Keratinocyte (primary cell): ENCODE measurements at regions not wholly inside any gene's neighbourhood (a gene's known extent, or its start where the extent isn't known, plus 50 kb on each side); places are given as distances from the start of the nearest gene placed in this dataset.

Experiments
- DNase-seq: peaks from one replicate; pipeline ENCODE4 v3.0.0-alpha.2; 2011; ENCODE audit warnings: low read depth, missing footprints, low spot score
- FAIRE-seq: peaks from 2 replicates; lab custom pipeline; 2011; peaks lifted over from hg19 to GRCh38; lab: Jason Lieb, UNC
- H2AFZ ChIP-seq: 2 replicates; pipeline ENCODE4 v1.6.0; 2012; ENCODE audit warnings: low read length, control low read depth, inconsistent platforms; ENCODE audit not compliant: control insufficient read depth
- H3K27ac ChIP-seq: 2 replicates; pipeline ENCODE4 v1.5.1; 2011; ENCODE audit warnings: low read length; ENCODE audit not compliant: control insufficient read depth, insufficient read depth
- H3K27me3 ChIP-seq: 3 replicates; pipeline ENCODE4 v1.6.0; 2011; ENCODE audit warnings: low read length; ENCODE audit not compliant: control insufficient read depth, insufficient read depth; ENCODE audit errors: extremely low read depth
- H3K36me3 ChIP-seq, 2 experiments: 2 replicates in 1 of 2; 3 replicates in 1 of 2; pipeline ENCODE4 v1.5.1; 2011; ENCODE audit warnings: low read length in 2 of 2, mild to moderate bottlenecking in 1 of 2; ENCODE audit not compliant: control insufficient read depth in 2 of 2, insufficient read depth in 2 of 2; ENCODE audit errors: extremely low read depth in 1 of 2
- H3K4me1 ChIP-seq: 3 replicates; pipeline ENCODE4 v1.5.1; 2011; ENCODE audit warnings: low read length; ENCODE audit not compliant: control insufficient read depth, insufficient read depth; ENCODE audit errors: extremely low read depth
- H3K4me2 ChIP-seq: 3 replicates; pipeline ENCODE4 v1.6.0; 2011; ENCODE audit warnings: low read depth, low read length; ENCODE audit not compliant: control insufficient read depth, insufficient read depth; ENCODE audit errors: extremely low read depth
- H3K4me3 ChIP-seq, 3 experiments: fragments of 200-600 bp in 1 of 3; sonication (generic) in 1 of 3; 2 replicates in 2 of 3; 3 replicates in 1 of 3; pipeline ENCODE4 v1.5.1; 2011 to 2016; ENCODE audit warnings: low read length in 3 of 3, mild to moderate bottlenecking in 3 of 3, control low read depth in 2 of 3, inconsistent platforms in 1 of 3, low read depth in 1 of 3, mixed read lengths in 1 of 3, mixed run types in 1 of 3, moderate library complexity in 1 of 3; ENCODE audit not compliant: control insufficient read depth in 2 of 3, insufficient read depth in 2 of 3; ENCODE audit errors: extremely low read depth in 1 of 3
- H3K79me2 ChIP-seq: 2 replicates; pipeline ENCODE4 v1.6.0; 2012; ENCODE audit warnings: low read length; ENCODE audit not compliant: control insufficient read depth, insufficient read depth
- H3K9ac ChIP-seq: 3 replicates; pipeline ENCODE4 v1.6.0; 2011; ENCODE audit warnings: low read length; ENCODE audit not compliant: control insufficient read depth, insufficient read depth; ENCODE audit errors: extremely low read depth
- H3K9me1 ChIP-seq: 3 replicates; pipeline ENCODE4 v1.6.0; 2011; ENCODE audit warnings: low read length; ENCODE audit not compliant: control insufficient read depth, insufficient read depth; ENCODE audit errors: extremely low read depth
- H3K9me3 ChIP-seq: 2 replicates; pipeline ENCODE4 v1.5.1; 2012; ENCODE audit warnings: low read depth, low read length; ENCODE audit not compliant: control insufficient read depth
- H4K20me1 ChIP-seq: 3 replicates; pipeline ENCODE4 v1.6.0; 2011; ENCODE audit warnings: low read length; ENCODE audit not compliant: control insufficient read depth, insufficient read depth; ENCODE audit errors: extremely low read depth
- CTCF ChIP-seq, 3 experiments: IDR thresholded peaks in 1 of 3; conservative IDR thresholded peaks in 1 of 3; optimal IDR thresholded peaks in 1 of 3; 2 replicates in 2 of 3; 3 replicates in 1 of 3; pipeline versions ENCODE3 to v1.5.1; 2011; ENCODE audit warnings: low read length in 3 of 3, mild to moderate bottlenecking in 3 of 3, moderate library complexity in 2 of 3, control low read depth in 1 of 3, inconsistent platforms in 1 of 3; ENCODE audit not compliant: insufficient read depth in 2 of 3; ENCODE audit errors: extremely low read depth in 1 of 3
- EZH2 ChIP-seq: IDR thresholded peaks from one replicate; pipeline ENCODE4 v1.6.1; 2012; ENCODE audit warnings: inconsistent platforms, mild to moderate bottlenecking, low read length, moderate library complexity
- dilution Hi-C: fragments of 300-500 bp; cut with MboI; formaldehyde crosslinking; loops from one replicate; pipeline ENCODE4 v1.7.0; 2020; ENCODE audit warnings: low sequenced_read_pairs; ENCODE audit not compliant: extremely low pct_ligation_motif_present

- no peak for DNase-seq
- Histone ChIP-seq H3K27me3 (no peaks in the 10 kb centered on the region), H3K27ac (no peak overlapping the region), H3K9me1 (no peaks in the 10 kb centered on the region), H3K4me3 (no peak overlapping the region), H3K79me2 (no peaks in the 10 kb centered on the region), H3K36me3 (no peaks in the 10 kb centered on the region), H3K4me1 (peaks cover 2% of the 10 kb centered on the region), H4K20me1 (no peaks in the 10 kb centered on the region), H3K9ac (no peak overlapping the region), H2AFZ (no peak overlapping the region), H3K4me2 (no peak overlapping the region), H3K9me3 (no peaks in the 10 kb centered on the region)
- dilution Hi-C loops, result no loop called here
- TF ChIP-seq EZH2 (no peak), CTCF (optimal IDR thresholded peaks at IDR 0.05 in 1 of 3, IDR thresholded peaks at IDR 0.05 in 1 of 3, conservative IDR thresholded peaks at IDR 0.05 in 1 of 3; ENCODE audit: extremely low read depth in 1 of 3, insufficient read depth in 2 of 3, low read length in 3 of 3) (no peak)
- peak; percentile 56 for FAIRE-seq
Measured at GRCh38 chr3:101077361-101078011, 84.3 kb upstream of the ABI3BP start.

GRCh38 chr3:101074518-101074917 lies 81.3 kb upstream of the ABI3BP start:
- dilution Hi-C loops, result no loop called here
- no peak overlapping the region for H3K27ac ChIP-seq

More at GRCh38 chr3:101074518-101074917, 81.3 kb upstream of the ABI3BP start:
- H3K9me1 ChIP-seq, result no peaks in the 10 kb centered on the region
- H3K36me3 ChIP-seq, result no peaks in the 10 kb centered on the region
- H3K4me2 ChIP-seq, result no peak overlapping the region
- H3K4me1 ChIP-seq, result peaks cover 7% of the 10 kb centered on the region
- H4K20me1 ChIP-seq, result no peaks in the 10 kb centered on the region
- no peaks in the 10 kb centered on the region for H3K79me2 ChIP-seq
- no peak overlapping the region for H2AFZ ChIP-seq
- no peaks in the 10 kb centered on the region for H3K27me3 ChIP-seq
- no peak for TF ChIP-seq EZH2
- no peak for TF ChIP-seq CTCF (optimal IDR thresholded peaks at IDR 0.05 in 1 of 3, IDR thresholded peaks at IDR 0.05 in 1 of 3, conservative IDR thresholded peaks at IDR 0.05 in 1 of 3; ENCODE audit: extremely low read depth in 1 of 3, insufficient read depth in 2 of 3, low read length in 3 of 3)
- FAIRE-seq, result no peak
- no peak overlapping the region for H3K9ac ChIP-seq
- DNase-seq, result no peak
- no peaks in the 10 kb centered on the region for H3K9me3 ChIP-seq
- no peak overlapping the region for H3K4me3 ChIP-seq
